Tibial artery (tissue), 4 donors: ENCODE measurements at regions not wholly inside any gene's neighbourhood (a gene's known extent, or its start where the extent isn't known, plus 50 kb on each side); places are given as distances from the start of the nearest gene placed in this dataset.
A peak's percentile ranks its signal among the peaks of the same experiment; 100 is the strongest.

Experiments
- DNase-seq, 2 donors: peaks; one replicate each; pipeline ENCODE4 v3.0.0-alpha.2; 2019
- H3K27ac ChIP-seq, 2 donors: fragments of 200-600 bp; sonication (generic) in 1 of 2; 1 replicate in 1 of 2; 2 replicates in 1 of 2; pipeline ENCODE4 v1.5.1; 2018 to 2019; ENCODE audit warnings: mild to moderate bottlenecking in 1 of 2
- H3K27me3 ChIP-seq, 2 donors: fragments of 200-600 bp; sonication (generic) in 1 of 2; one replicate each; pipeline versions ENCODE4 v1.5.1 to v1.6.0; 2016 to 2019
- H3K36me3 ChIP-seq, 3 donors: fragments of 200-600 bp; sonication (generic) in 2 of 3; one replicate each; pipeline ENCODE4 v1.5.1; 2016 to 2019; ENCODE audit warnings: mild to moderate bottlenecking in 2 of 3
- H3K4me1 ChIP-seq, 4 donors: fragments of 200-600 bp; sonication (generic) in 2 of 4; 1 replicate in 3 of 4; 2 replicates in 1 of 4; pipeline ENCODE4 v1.5.1; 2016 to 2019
- H3K4me3 ChIP-seq, 2 donors: fragments of 200-600 bp; sonication (generic) in 1 of 2; 1 replicate in 1 of 2; 2 replicates in 1 of 2; pipeline ENCODE4 v1.5.1; 2018 to 2019; ENCODE audit warnings: mild to moderate bottlenecking in 2 of 2
- H3K9me3 ChIP-seq, 3 donors: fragments of 200-600 bp; sonication (generic) in 1 of 3; one replicate each; pipeline ENCODE4 v1.5.1; 2016 to 2019
- CTCF ChIP-seq, 2 experiments: fragments of 200-600 bp in 1 of 2; fragments of 450-650 bp in 1 of 2; IDR thresholded peaks; one replicate each; pipeline ENCODE4 v1.5.1; 2017 to 2019; ENCODE audit warnings: antibody characterized with exemption in 2 of 2, mild to moderate bottlenecking in 1 of 2, moderate library complexity in 1 of 2
- intact Hi-C: fragments of 100-400 bp; cut with DNase I; formaldehyde crosslinking; loops from one replicate; pipeline ENCODE4 v1.15.0; 2023; ENCODE audit warnings: low total_unique reads

GRCh38 chr13:86579662-86580061, 780.4 kb upstream of the SLITRK6 start:
- DNase-seq, result no peak
- intact Hi-C loops, result no loop called here

GRCh38 chr13:86581706-86582105, 782.5 kb upstream of the SLITRK6 start:
- Histone ChIP-seq H3K4me3 (no peak overlapping the region), H3K27me3 (no peaks in the 10 kb centered on the region)
- TF ChIP-seq CTCF (IDR thresholded peaks at IDR 0.05), result no peak

More at GRCh38 chr13:86579662-86580061, 780.4 kb upstream of the SLITRK6 start:
- no peaks in the 10 kb centered on the region for H3K27me3 ChIP-seq
- TF ChIP-seq CTCF (IDR thresholded peaks at IDR 0.05), result no peak
- H3K27ac ChIP-seq, result no peak overlapping the region
- H3K4me3 ChIP-seq, result no peak overlapping the region
- H3K36me3 ChIP-seq, result no peaks in the 10 kb centered on the region
- H3K9me3 ChIP-seq, result no peaks in the 10 kb centered on the region
- H3K4me1 ChIP-seq, result no peaks in the 10 kb centered on the region

GRCh38 chr13:86584301-86584700, 785.1 kb upstream of the SLITRK6 start:
- TF ChIP-seq CTCF (IDR thresholded peaks at IDR 0.05), result no peak

More at GRCh38 chr13:86581706-86582105, 782.5 kb upstream of the SLITRK6 start:
- Histone ChIP-seq H3K9me3 (no peaks in the 10 kb centered on the region), H3K4me1 (no peaks in the 10 kb centered on the region), H3K27ac (no peak overlapping the region), H3K36me3 (no peaks in the 10 kb centered on the region)
- DNase-seq, result no peak
- intact Hi-C loops, result no loop called here

GRCh38 chr13:86585835-86586234, 786.6 kb upstream of the SLITRK6 start:
- Histone ChIP-seq H3K36me3 (no peaks in the 10 kb centered on the region), H3K4me3 (no peak overlapping the region), H3K4me1 (no peaks in the 10 kb centered on the region), H3K9me3 (peaks cover 0 to 3% (median 0%) of the 10 kb centered on the region in 3 donors), H3K27me3 (no peaks in the 10 kb centered on the region), H3K27ac (no peak overlapping the region)
- intact Hi-C loops, result no loop called here
- peak in 1 of 2 donors; percentile 27 for DNase-seq
- no peak for TF ChIP-seq CTCF (IDR thresholded peaks at IDR 0.05)

More at GRCh38 chr13:86584301-86584700, 785.1 kb upstream of the SLITRK6 start:
- no peaks in the 10 kb centered on the region for H3K36me3 ChIP-seq
- H3K9me3 ChIP-seq, result peaks cover 0 to 3% (median 0%) of the 10 kb centered on the region in 3 donors
- H3K4me3 ChIP-seq, result no peak overlapping the region
- intact Hi-C loops, result no loop called here
- no peak for DNase-seq
- no peaks in the 10 kb centered on the region for H3K4me1 ChIP-seq
- no peaks in the 10 kb centered on the region for H3K27me3 ChIP-seq
- H3K27ac ChIP-seq, result no peak overlapping the region

DNA sequence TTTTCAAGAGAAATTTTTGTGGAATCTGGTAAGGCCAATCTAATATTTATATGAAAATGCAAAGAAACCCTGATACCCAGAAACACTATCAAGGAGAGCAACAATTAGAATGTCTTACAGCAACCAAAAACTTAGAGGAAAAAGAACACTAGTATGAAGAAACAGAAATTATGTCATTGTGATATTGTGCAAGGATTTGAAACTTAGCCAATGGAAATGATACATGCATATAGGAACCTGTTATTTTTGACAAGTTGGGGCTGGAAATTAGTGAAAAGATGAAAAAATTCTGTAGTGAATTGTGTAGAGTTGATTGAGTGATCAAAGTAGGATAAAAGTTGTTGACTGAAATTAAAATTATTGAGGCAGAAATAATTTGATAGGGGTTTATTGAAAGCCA, 792.6 kb upstream of the SLITRK6 start:
- H3K27ac ChIP-seq, result no peak overlapping the region

More for the DNA sequence above, 792.6 kb upstream of the SLITRK6 start:
- no peak for DNase-seq
- intact Hi-C loops, result no loop called here
- Histone ChIP-seq H3K27me3 (no peaks in the 10 kb centered on the region), H3K9me3 (peaks cover 0 to 3% (median 0%) of the 10 kb centered on the region in 3 donors), H3K4me3 (no peak overlapping the region), H3K36me3 (no peaks in the 10 kb centered on the region), H3K4me1 (no peaks in the 10 kb centered on the region)
- TF ChIP-seq CTCF (IDR thresholded peaks at IDR 0.05), result no peak
